Gastroesophageal sphincter (tissue), 3 donors: ENCODE measurements at regions not wholly inside any gene's neighbourhood (a gene's known extent, or its start where the extent isn't known, plus 50 kb on each side); places are given as distances from the start of the nearest gene placed in this dataset.

Experiments
- CTCF ChIP-seq, 4 experiments: fragments of 200-600 bp in 2 of 4; fragments of 450-650 bp in 2 of 4; sonication (generic) in 1 of 4; IDR thresholded peaks; one replicate each; pipeline ENCODE4 v1.5.1; 2017 to 2019; ENCODE audit warnings: antibody characterized with exemption in 4 of 4, mild to moderate bottlenecking in 2 of 4, moderate library complexity in 2 of 4
- EP300 ChIP-seq: sonication (generic); formaldehyde crosslinking; IDR thresholded peaks from one replicate; pipeline ENCODE4 v1.6.1; 2017; ENCODE audit warnings: antibody characterized with exemption, mild to moderate bottlenecking
- POLR2A ChIP-seq, 2 donors: fragments of 450-650 bp; IDR thresholded peaks; one replicate each; pipeline ENCODE4 v1.6.1; 2017; ENCODE audit warnings: antibody characterized with exemption in 2 of 2, mild to moderate bottlenecking in 2 of 2, moderate library complexity in 1 of 2
- POLR2AphosphoS5 ChIP-seq: sonication (generic); formaldehyde crosslinking; IDR thresholded peaks from one replicate; pipeline ENCODE4 v1.6.1; 2017; ENCODE audit warnings: antibody characterized with exemption

- TF ChIP-seq CTCF (IDR thresholded peaks at IDR 0.05), result no peak
- no peak for TF ChIP-seq POLR2A (IDR thresholded peaks at IDR 0.05)
- no peak for TF ChIP-seq POLR2AphosphoS5
- no peak for TF ChIP-seq EP300
These were observed 109.6 kb downstream of the ICOS start for GRCh38 chr2:204046145-204046544.
